ENCODE measurements at regions not wholly inside any gene's neighbourhood (a gene's known extent, or its start where the extent isn't known, plus 50 kb on each side); places are given as distances from the start of the nearest gene placed in this dataset.

GRCh38 chr10:113225903-113226302 is 275.9 kb downstream of the TCF7L2 start:
- H3K27ac ChIP-seq (ENCODE audit: low read length) = no peak overlapping the region
- H3K27me3 ChIP-seq (ENCODE audit: low read depth, low read length) = no peaks in the 10 kb centered on the region
- no peak overlapping the region for H3K9ac ChIP-seq (ENCODE audit: low read length)
- no peaks in the 10 kb centered on the region for H3K4me1 ChIP-seq (ENCODE audit: low read length)
- H3K36me3 ChIP-seq (replicated peaks; ENCODE audit: low read depth, low read length) = no peaks in the 10 kb centered on the region
- H3K4me3 ChIP-seq (ENCODE audit: low read length) = no peak overlapping the region
- no peaks in the 10 kb centered on the region for H3K9me3 ChIP-seq (ENCODE audit: insufficient read depth, low read length)
- no peak overlapping the region for H2AFZ ChIP-seq (ENCODE audit: low read depth, low read length)
- TF ChIP-seq CTCF (IDR thresholded peaks at IDR 0.05; ENCODE audit: low read depth, low read length) (no peak), EZH2phosphoT487 (IDR thresholded peaks at IDR 0.05; ENCODE audit: low read depth) (no peak)
- H3K79me2 ChIP-seq (ENCODE audit: low read length) = no peaks in the 10 kb centered on the region
- H3K4me2 ChIP-seq (ENCODE audit: low read length) = no peak overlapping the region
- no peaks in the 10 kb centered on the region for H4K20me1 ChIP-seq (ENCODE audit: insufficient read depth, low read length)

GRCh38 chr10:113226399-113226798 is 276.4 kb downstream of the TCF7L2 start:
- Histone ChIP-seq H3K4me2 (ENCODE audit: low read length) (no peak overlapping the region), H3K9me3 (ENCODE audit: insufficient read depth, low read length) (no peaks in the 10 kb centered on the region), H3K36me3 (replicated peaks; ENCODE audit: low read depth, low read length) (no peaks in the 10 kb centered on the region), H3K27me3 (ENCODE audit: low read depth, low read length) (no peaks in the 10 kb centered on the region), H4K20me1 (ENCODE audit: insufficient read depth, low read length) (no peaks in the 10 kb centered on the region), H3K79me2 (ENCODE audit: low read length) (no peaks in the 10 kb centered on the region), H3K4me1 (ENCODE audit: low read length) (no peaks in the 10 kb centered on the region), H3K9ac (ENCODE audit: low read length) (no peak overlapping the region), H2AFZ (ENCODE audit: low read depth, low read length) (no peak overlapping the region), H3K27ac (ENCODE audit: low read length) (no peak overlapping the region), H3K4me3 (ENCODE audit: low read length) (no peak overlapping the region)
- TF ChIP-seq EZH2phosphoT487 (IDR thresholded peaks at IDR 0.05; ENCODE audit: low read depth) (no peak), CTCF (IDR thresholded peaks at IDR 0.05; ENCODE audit: low read depth, low read length) (no peak)

- H3K4me1 ChIP-seq (ENCODE audit: low read length) = no peaks in the 10 kb centered on the region
- H3K4me2 ChIP-seq (ENCODE audit: low read length) = no peak overlapping the region
- no peaks in the 10 kb centered on the region for H4K20me1 ChIP-seq (ENCODE audit: insufficient read depth, low read length)
- no peaks in the 10 kb centered on the region for H3K27me3 ChIP-seq (ENCODE audit: low read depth, low read length)
- no peak overlapping the region for H3K9ac ChIP-seq (ENCODE audit: low read length)
- TF ChIP-seq EZH2phosphoT487 (IDR thresholded peaks at IDR 0.05; ENCODE audit: low read depth) (no peak), CTCF (IDR thresholded peaks at IDR 0.05; ENCODE audit: low read depth, low read length) (no peak)
- H3K4me3 ChIP-seq (ENCODE audit: low read length) = no peak overlapping the region
- H3K27ac ChIP-seq (ENCODE audit: low read length) = no peak overlapping the region
- H3K36me3 ChIP-seq (replicated peaks; ENCODE audit: low read depth, low read length) = no peaks in the 10 kb centered on the region
- no peaks in the 10 kb centered on the region for H3K79me2 ChIP-seq (ENCODE audit: low read length)
- H2AFZ ChIP-seq (ENCODE audit: low read depth, low read length) = no peak overlapping the region
- no peaks in the 10 kb centered on the region for H3K9me3 ChIP-seq (ENCODE audit: insufficient read depth, low read length)
Observed at GRCh38 chr10:113226831-113227445, 276.9 kb downstream of the TCF7L2 start.

GRCh38 chr10:113228530-113228929 is 278.5 kb downstream of the TCF7L2 start:
- Histone ChIP-seq H3K79me2 (ENCODE audit: low read length) (no peaks in the 10 kb centered on the region), H3K4me1 (ENCODE audit: low read length) (no peaks in the 10 kb centered on the region), H3K36me3 (replicated peaks; ENCODE audit: low read depth, low read length) (no peaks in the 10 kb centered on the region), H2AFZ (ENCODE audit: low read depth, low read length) (no peak overlapping the region), H3K9me3 (ENCODE audit: insufficient read depth, low read length) (no peaks in the 10 kb centered on the region), H3K4me2 (ENCODE audit: low read length) (no peak overlapping the region), H3K4me3 (ENCODE audit: low read length) (no peak overlapping the region), H3K9ac (ENCODE audit: low read length) (no peak overlapping the region), H3K27me3 (ENCODE audit: low read depth, low read length) (no peaks in the 10 kb centered on the region), H4K20me1 (ENCODE audit: insufficient read depth, low read length) (no peaks in the 10 kb centered on the region), H3K27ac (ENCODE audit: low read length) (no peak overlapping the region)
- no peak for TF ChIP-seq CTCF (IDR thresholded peaks at IDR 0.05; ENCODE audit: low read depth, low read length)
- TF ChIP-seq EZH2phosphoT487 (IDR thresholded peaks at IDR 0.05; ENCODE audit: low read depth) = no peak

Data from OCI-LY3 (cell line).